ENCODE measurements at regions not wholly inside any gene's neighbourhood (a gene's known extent, or its start where the extent isn't known, plus 50 kb on each side); places are given as distances from the start of the nearest gene placed in this dataset.
"Not testable (repeated sequence)": the region's sequence is repeated elsewhere in the genome, so short reads cannot be mapped to it uniquely, and the experiment has no call there.

- DNase-seq: peak; percentile 11
- Histone ChIP-seq H3K27ac (ENCODE audit: low read length) (no peak overlapping the region), H3K27me3 (ENCODE audit: control insufficient read depth, insufficient read depth, low read length) (no peaks in the 10 kb centered on the region), H3K9me3 (replicated peaks; ENCODE audit: control insufficient read depth, low read depth, low read length) (peaks cover 4% of the 10 kb centered on the region), H3K4me1 (ENCODE audit: control insufficient read depth, insufficient read depth, low read length) (no peaks in the 10 kb centered on the region), H3K36me3 (ENCODE audit: control insufficient read depth, insufficient read depth, low read length) (no peaks in the 10 kb centered on the region), H3K4me3 (ENCODE audit: low read length) (no peak overlapping the region)
- 52% methylated on average over 2 of the region's 3 CpGs for WGBS (ENCODE audit: insufficient coverage)
These were observed 263.2 kb downstream of the TECRL start for GRCh38 chr4:64146030-64146429.

- no peaks in the 10 kb centered on the region for H3K36me3 ChIP-seq (ENCODE audit: control insufficient read depth, insufficient read depth, low read length)
- H3K27ac ChIP-seq (ENCODE audit: low read length): no peak overlapping the region
- DNase-seq: peak; percentile 63
- peaks cover 4% of the 10 kb centered on the region for H3K9me3 ChIP-seq (replicated peaks; ENCODE audit: control insufficient read depth, low read depth, low read length)
- no peaks in the 10 kb centered on the region for H3K4me1 ChIP-seq (ENCODE audit: control insufficient read depth, insufficient read depth, low read length)
- no peak overlapping the region for H3K4me3 ChIP-seq (ENCODE audit: low read length)
- H3K27me3 ChIP-seq (ENCODE audit: control insufficient read depth, insufficient read depth, low read length): no peaks in the 10 kb centered on the region
- no CpG with 5 or more reads among the region's 1 CpG for WGBS (ENCODE audit: insufficient coverage)
These were observed 264.3 kb downstream of the TECRL start for GRCh38 chr4:64144994-64145393.

GRCh38 chr4:64130907-64131306, 278.3 kb downstream of the TECRL start:
- H3K27ac ChIP-seq (ENCODE audit: low read length): no peak overlapping the region
- H3K4me1 ChIP-seq (ENCODE audit: control insufficient read depth, insufficient read depth, low read length): no peaks in the 10 kb centered on the region
- H3K4me3 ChIP-seq (ENCODE audit: low read length): no peak overlapping the region
- no peaks in the 10 kb centered on the region for H3K27me3 ChIP-seq (ENCODE audit: control insufficient read depth, insufficient read depth, low read length)
- no peaks in the 10 kb centered on the region for H3K36me3 ChIP-seq (ENCODE audit: control insufficient read depth, insufficient read depth, low read length)
- no peaks in the 10 kb centered on the region for H3K9me3 ChIP-seq (replicated peaks; ENCODE audit: control insufficient read depth, low read depth, low read length)
- 20% methylated on average over 1 of the region's 4 CpGs for WGBS (ENCODE audit: insufficient coverage)
- no peak for DNase-seq

- Histone ChIP-seq H3K4me1 (ENCODE audit: control insufficient read depth, insufficient read depth, low read length) (no peaks in the 10 kb centered on the region), H3K9me3 (replicated peaks; ENCODE audit: control insufficient read depth, low read depth, low read length) (peaks cover 7% of the 10 kb centered on the region), H3K36me3 (ENCODE audit: control insufficient read depth, insufficient read depth, low read length) (no peaks in the 10 kb centered on the region), H3K27me3 (ENCODE audit: control insufficient read depth, insufficient read depth, low read length) (no peaks in the 10 kb centered on the region), H3K27ac (ENCODE audit: low read length) (no peak overlapping the region), H3K4me3 (ENCODE audit: low read length) (no peak overlapping the region)
- no CpG with 5 or more reads among the region's 1 CpG for WGBS (ENCODE audit: insufficient coverage)
- DNase-seq: no peak
These were observed 283.9 kb downstream of the TECRL start for GRCh38 chr4:64125354-64125753.

GRCh38 chr4:64121803-64122202, 287.4 kb downstream of the TECRL start:
- H3K4me3 ChIP-seq (ENCODE audit: low read length): no peak overlapping the region
- WGBS (ENCODE audit: insufficient coverage): no CpG with 5 or more reads among the region's 4 CpGs
- no peaks in the 10 kb centered on the region for H3K4me1 ChIP-seq (ENCODE audit: control insufficient read depth, insufficient read depth, low read length)
- peaks cover 7% of the 10 kb centered on the region for H3K9me3 ChIP-seq (replicated peaks; ENCODE audit: control insufficient read depth, low read depth, low read length)
- no peak for DNase-seq
- no peaks in the 10 kb centered on the region for H3K27me3 ChIP-seq (ENCODE audit: control insufficient read depth, insufficient read depth, low read length)
- H3K36me3 ChIP-seq (ENCODE audit: control insufficient read depth, insufficient read depth, low read length): no peaks in the 10 kb centered on the region
- H3K27ac ChIP-seq (ENCODE audit: low read length): no peak overlapping the region

GRCh38 chr4:64105903-64106302, 303.3 kb downstream of the TECRL start:
- Histone ChIP-seq H3K36me3 (ENCODE audit: control insufficient read depth, insufficient read depth, low read length) (no peaks in the 10 kb centered on the region), H3K4me1 (ENCODE audit: control insufficient read depth, insufficient read depth, low read length) (no peaks in the 10 kb centered on the region), H3K4me3 (ENCODE audit: low read length) (no peak overlapping the region), H3K27me3 (ENCODE audit: control insufficient read depth, insufficient read depth, low read length) (no peaks in the 10 kb centered on the region), H3K9me3 (replicated peaks; ENCODE audit: control insufficient read depth, low read depth, low read length) (no peaks in the 10 kb centered on the region), H3K27ac (ENCODE audit: low read length) (no peak overlapping the region)
- no CpG with 5 or more reads among the region's 1 CpG for WGBS (ENCODE audit: insufficient coverage)
- DNase-seq: no peak

- H3K9me3 ChIP-seq (replicated peaks; ENCODE audit: control insufficient read depth, low read depth, low read length): no peaks in the 10 kb centered on the region
- no CpG with 5 or more reads among the region's 1 CpG for WGBS (ENCODE audit: insufficient coverage)
- H3K27ac ChIP-seq (ENCODE audit: low read length): no peak overlapping the region
- H3K27me3 ChIP-seq (ENCODE audit: control insufficient read depth, insufficient read depth, low read length): no peaks in the 10 kb centered on the region
- H3K4me1 ChIP-seq (ENCODE audit: control insufficient read depth, insufficient read depth, low read length): no peaks in the 10 kb centered on the region
- DNase-seq: no peak
- no peak overlapping the region for H3K4me3 ChIP-seq (ENCODE audit: low read length)
- no peaks in the 10 kb centered on the region for H3K36me3 ChIP-seq (ENCODE audit: control insufficient read depth, insufficient read depth, low read length)
These were observed 313.9 kb downstream of the TECRL start for GRCh38 chr4:64095398-64095797.

GRCh38 chr4:64079316-64079715, 329.9 kb downstream of the TECRL start:
- Histone ChIP-seq H3K27me3 (ENCODE audit: control insufficient read depth, insufficient read depth, low read length) (no peaks in the 10 kb centered on the region), H3K9me3 (replicated peaks; ENCODE audit: control insufficient read depth, low read depth, low read length) (no peaks in the 10 kb centered on the region), H3K4me1 (ENCODE audit: control insufficient read depth, insufficient read depth, low read length) (no peaks in the 10 kb centered on the region), H3K36me3 (ENCODE audit: control insufficient read depth, insufficient read depth, low read length) (no peaks in the 10 kb centered on the region), H3K27ac (ENCODE audit: low read length) (no peak overlapping the region), H3K4me3 (ENCODE audit: low read length) (no peak overlapping the region)
- DNase-seq: no peak

GRCh38 chr4:64068096-64068495, 341.2 kb downstream of the TECRL start:
- Histone ChIP-seq H3K9me3 (replicated peaks; ENCODE audit: control insufficient read depth, low read depth, low read length) (no peaks in the 10 kb centered on the region), H3K4me1 (ENCODE audit: control insufficient read depth, insufficient read depth, low read length) (no peaks in the 10 kb centered on the region), H3K36me3 (ENCODE audit: control insufficient read depth, insufficient read depth, low read length) (no peaks in the 10 kb centered on the region), H3K27ac (ENCODE audit: low read length) (no peak overlapping the region), H3K4me3 (ENCODE audit: low read length) (no peak overlapping the region), H3K27me3 (ENCODE audit: control insufficient read depth, insufficient read depth, low read length) (no peaks in the 10 kb centered on the region)
- 60% methylated on average over 1 of the region's 4 CpGs for WGBS (ENCODE audit: insufficient coverage)
- DNase-seq: no peak

- H3K4me1 ChIP-seq (ENCODE audit: control insufficient read depth, insufficient read depth, low read length): no peaks in the 10 kb centered on the region
- no peak overlapping the region for H3K27ac ChIP-seq (ENCODE audit: low read length)
- WGBS (ENCODE audit: insufficient coverage): no CpG with 5 or more reads among the region's 1 CpG
- no peak for DNase-seq
- no peak overlapping the region for H3K4me3 ChIP-seq (ENCODE audit: low read length)
- H3K9me3 ChIP-seq (replicated peaks; ENCODE audit: control insufficient read depth, low read depth, low read length): no peaks in the 10 kb centered on the region
- H3K36me3 ChIP-seq (ENCODE audit: control insufficient read depth, insufficient read depth, low read length): no peaks in the 10 kb centered on the region
- H3K27me3 ChIP-seq (ENCODE audit: control insufficient read depth, insufficient read depth, low read length): no peaks in the 10 kb centered on the region
These were observed 346.3 kb downstream of the TECRL start for GRCh38 chr4:64062991-64063390.

- H3K27me3 ChIP-seq (ENCODE audit: control insufficient read depth, insufficient read depth, low read length); H3K4me3 ChIP-seq (ENCODE audit: low read length); DNase-seq; H3K27ac ChIP-seq (ENCODE audit: low read length); H3K36me3 ChIP-seq (ENCODE audit: control insufficient read depth, insufficient read depth, low read length); H3K9me3 ChIP-seq (replicated peaks; ENCODE audit: control insufficient read depth, low read depth, low read length); H3K4me1 ChIP-seq (ENCODE audit: control insufficient read depth, insufficient read depth, low read length): not testable (repeated sequence)
- WGBS (ENCODE audit: insufficient coverage): 97% methylated on average over 20 of the region's 23 CpGs
These were observed 372.2 kb downstream of the TECRL start for GRCh38 chr4:64037033-64037432.

Measured in muscle of leg (tissue), 3 donors.